KBM-7 (cell line): ENCODE measurements at regions not wholly inside any gene's neighbourhood (a gene's known extent, or its start where the extent isn't known, plus 50 kb on each side); places are given as distances from the start of the nearest gene placed in this dataset.
A peak's percentile ranks its signal among the peaks of the same experiment; 100 is the strongest.

ENCODE experiments used
- DNase-seq: peaks from one replicate; pipeline ENCODE4 v3.0.0-alpha.2; 2015
- in situ Hi-C: fragments of 300-500 bp; cut with MboI; formaldehyde crosslinking; loops from 2 replicates; pipeline ENCODE4 v1.14.3; 2020; ENCODE audit warnings: low sequenced_read_pairs, low pct_unique_long_range_greater_than_20kb, mixed read lengths

GRCh38 chr2:59658906-59659635, 894.4 kb downstream of the BCL11A start:
- DNase-seq = no peak

GRCh38 chr2:59655809-59656208, 897.6 kb downstream of the BCL11A start:
- in situ Hi-C loops = no loop called here

More at GRCh38 chr2:59658906-59659635, 894.4 kb downstream of the BCL11A start:
- in situ Hi-C loops = no loop called here

GRCh38 chr2:59654710-59655109, 898.7 kb downstream of the BCL11A start:
- no peak for DNase-seq
- in situ Hi-C loops = no loop called here

More at GRCh38 chr2:59655809-59656208, 897.6 kb downstream of the BCL11A start:
- DNase-seq = no peak

- DNase-seq = no peak
- in situ Hi-C loops = no loop called here
Observed at GRCh38 chr2:59653164-59653563, 900.3 kb downstream of the BCL11A start.

- no peak for DNase-seq
- in situ Hi-C loops = no loop called here
Observed at GRCh38 chr2:59630789-59631188, 922.7 kb downstream of the BCL11A start.

- no peak for DNase-seq
- in situ Hi-C loops = no loop called here
Observed at GRCh38 chr2:59627599-59627998, 925.9 kb downstream of the BCL11A start.

GRCh38 chr2:59622599-59623308, 930.7 kb downstream of the BCL11A start:
- in situ Hi-C loops = no loop called here
- no peak for DNase-seq

GRCh38 chr2:59604123-59604522, 949.3 kb downstream of the BCL11A start:
- in situ Hi-C loops = no loop called here
- DNase-seq = no peak

GRCh38 chr2:59594671-59595222, 958.7 kb downstream of the BCL11A start:
- in situ Hi-C loops = no loop called here
- peak; percentile 78 for DNase-seq

- in situ Hi-C loops = no loop called here
- DNase-seq = no peak
Observed at GRCh38 chr2:59590798-59591197, 962.7 kb downstream of the BCL11A start.

GRCh38 chr2:59589881-59590280, 963.6 kb downstream of the BCL11A start:
- DNase-seq = no peak
- in situ Hi-C loops = no loop called here

- in situ Hi-C loops = no loop called here
- no peak for DNase-seq
Observed at GRCh38 chr2:59588286-59588685, 965.2 kb downstream of the BCL11A start.

GRCh38 chr2:59586176-59586575, 967.3 kb downstream of the BCL11A start:
- no peak for DNase-seq
- in situ Hi-C loops = no loop called here

- in situ Hi-C loops = no loop called here
- DNase-seq = no peak
Observed at GRCh38 chr2:59585655-59586054, 967.8 kb downstream of the BCL11A start.

- in situ Hi-C loops = no loop called here
- DNase-seq = peak; percentile 61
Observed at GRCh38 chr2:59584958-59585357, 968.5 kb downstream of the BCL11A start.

- no peak for DNase-seq
- in situ Hi-C loops = no loop called here
Observed at GRCh38 chr2:59583173-59583765, 970.2 kb downstream of the BCL11A start.

GRCh38 chr2:59578349-59578748, 975.1 kb downstream of the BCL11A start:
- in situ Hi-C loops = no loop called here
- no peak for DNase-seq

GRCh38 chr2:59575191-59575590, 978.3 kb downstream of the BCL11A start:
- DNase-seq = peak; percentile 80
- in situ Hi-C loops = no loop called here

- in situ Hi-C loops = no loop called here
- DNase-seq = no peak
Observed at GRCh38 chr2:59572227-59572626, 981.2 kb downstream of the BCL11A start.

GRCh38 chr2:59570818-59571217, 982.6 kb downstream of the BCL11A start:
- no peak for DNase-seq
- in situ Hi-C loops = no loop called here
